Activated CD8-positive, alpha-beta T cell treated with anti-CD3 and anti-CD28 coated beads for 36 hours (primary cell): ENCODE measurements at regions not wholly inside any gene's neighbourhood (a gene's known extent, or its start where the extent isn't known, plus 50 kb on each side); places are given as distances from the start of the nearest gene placed in this dataset.

Source experiments
- ATAC-seq: fragments of 200-7000 bp; cut with Tn5 transposase; one replicate; pipeline ENCODE4 v1.10.0; 2021; ENCODE audit warnings: mild to moderate bottlenecking, moderate library complexity
- CTCF ChIA-PET: fragments of 350-600 bp; sonication (Branson Sonifier 250); formaldehyde crosslinking; loops from one replicate; lab custom pipeline; 2021; ENCODE audit warnings: antibody characterized with exemption; lab: Charles Lee
- POLR2A ChIA-PET: fragments of 350-600 bp; sonication (Branson Sonifier 250); formaldehyde crosslinking; loops from one replicate; lab custom pipeline; 2021; ENCODE audit warnings: antibody characterized with exemption; lab: Charles Lee
- DNase-seq: peaks from one replicate; pipeline ENCODE4 v3.0.0-alpha.2; 2020
- H3K27ac Mint-ChIP-seq: one replicate; pipeline ENCODE4 v1.8.0; 2021; ENCODE audit warnings: mild to moderate bottlenecking, mixed read lengths
- H3K27me3 Mint-ChIP-seq: one replicate; pipeline ENCODE4 v1.8.0; 2021; ENCODE audit warnings: mixed read lengths
- H3K36me3 Mint-ChIP-seq: one replicate; pipeline ENCODE4 v1.8.0; 2021; ENCODE audit warnings: low read depth, mixed read lengths
- H3K4me1 Mint-ChIP-seq: one replicate; pipeline ENCODE4 v1.8.0; 2021; ENCODE audit warnings: low read depth, mixed read lengths
- H3K4me3 Mint-ChIP-seq: one replicate; pipeline ENCODE4 v1.8.0; 2021; ENCODE audit warnings: mild to moderate bottlenecking, moderate library complexity, mixed read lengths
- H3K9me3 Mint-ChIP-seq: one replicate; pipeline ENCODE4 v1.8.0; 2021; ENCODE audit warnings: mixed read lengths
- CTCF ChIP-seq: fragments of 200-600 bp; IDR thresholded peaks from one replicate; pipeline ENCODE4 v1.8.0; 2022; ENCODE audit warnings: antibody characterized with exemption, mild to moderate bottlenecking
- intact Hi-C: fragments of 100-400 bp; cut with micrococcal nuclease; formaldehyde crosslinking; loops from one replicate; pipeline ENCODE4 v1.10.0; 2022

- intact Hi-C loops = no loop called here
- Mint-ChIP-seq H3K4me3 (no peak overlapping the region), H3K9me3 (peaks cover 5% of the 10 kb centered on the region), H3K27me3 (no peaks in the 10 kb centered on the region), H3K27ac (no peak overlapping the region), H3K4me1 (no peaks in the 10 kb centered on the region), H3K36me3 (no peaks in the 10 kb centered on the region)
- POLR2A ChIA-PET = no interaction called here
- ATAC-seq = no peak
- no peak for DNase-seq
- CTCF ChIA-PET = no interaction called here
- TF ChIP-seq CTCF = no peak
Measured at GRCh38 chrX:10932842-10933440, 178.2 kb upstream of the HCCS start.

GRCh38 chrX:10935501-10935900 is 175.6 kb upstream of the HCCS start:
- Mint-ChIP-seq H3K4me1 (no peaks in the 10 kb centered on the region), H3K9me3 (no peaks in the 10 kb centered on the region), H3K27me3 (no peaks in the 10 kb centered on the region), H3K4me3 (no peak overlapping the region), H3K27ac (no peak overlapping the region), H3K36me3 (no peaks in the 10 kb centered on the region)
- DNase-seq (no peak), ATAC-seq (no peak)
- no peak for TF ChIP-seq CTCF
- CTCF ChIA-PET = no interaction called here
- POLR2A ChIA-PET = no interaction called here
- intact Hi-C loops = no loop called here

- no peak for TF ChIP-seq CTCF
- H3K4me1 Mint-ChIP-seq = no peaks in the 10 kb centered on the region
- DNase-seq (no peak), ATAC-seq (no peak)
- no peak overlapping the region for H3K4me3 Mint-ChIP-seq
- H3K9me3 Mint-ChIP-seq = no peaks in the 10 kb centered on the region
- no peaks in the 10 kb centered on the region for H3K27me3 Mint-ChIP-seq
- H3K36me3 Mint-ChIP-seq = no peaks in the 10 kb centered on the region
- H3K27ac Mint-ChIP-seq = no peak overlapping the region
- ChIA-PET CTCF (no interaction called here), POLR2A (no interaction called here)
- intact Hi-C loops = no loop called here
Measured at GRCh38 chrX:10936976-10937375, 174.2 kb upstream of the HCCS start.

- no peak overlapping the region for H3K27ac Mint-ChIP-seq
Measured at GRCh38 chrX:10938365-10938923, 172.7 kb upstream of the HCCS start.

More at GRCh38 chrX:10938365-10938923, 172.7 kb upstream of the HCCS start:
- Mint-ChIP-seq H3K36me3 (no peaks in the 10 kb centered on the region), H3K27me3 (no peaks in the 10 kb centered on the region), H3K4me3 (no peak overlapping the region), H3K9me3 (no peaks in the 10 kb centered on the region), H3K4me1 (no peaks in the 10 kb centered on the region)
- intact Hi-C loops = no loop called here
- no peak for ATAC-seq
- ChIA-PET POLR2A (no interaction called here), CTCF (no interaction called here)
- no peak for DNase-seq
- TF ChIP-seq CTCF = no peak
